ENCODE measurements at regions not wholly inside any gene's neighbourhood (a gene's known extent, or its start where the extent isn't known, plus 50 kb on each side); places are given as distances from the start of the nearest gene placed in this dataset.

DNA sequence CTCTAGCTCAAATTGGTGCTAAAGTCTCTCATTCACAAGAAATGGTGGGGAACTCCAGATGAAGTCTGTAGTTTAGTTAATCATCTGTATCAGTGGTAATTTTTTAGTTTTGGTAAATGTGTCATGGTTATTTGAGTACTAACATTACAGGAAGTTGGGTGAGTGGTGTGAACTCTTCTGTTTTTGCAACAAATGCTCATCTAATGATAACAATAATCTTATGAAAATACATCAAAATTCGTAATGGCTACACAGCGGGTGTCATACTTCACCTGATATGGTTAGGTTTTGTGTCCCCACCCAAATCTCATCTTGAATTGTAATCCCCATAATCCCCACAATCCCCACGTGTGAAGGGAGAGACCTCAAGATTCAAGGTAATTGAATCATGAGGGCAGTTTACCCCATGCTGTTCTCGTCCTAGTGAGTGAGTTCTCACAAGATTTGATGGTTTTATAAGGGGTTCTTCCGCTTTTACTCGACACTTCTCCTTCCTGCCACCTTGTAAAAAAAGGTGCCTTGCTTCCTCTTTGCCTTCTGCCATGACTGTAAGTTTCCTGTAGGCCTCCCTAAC, 209.3 kb upstream of the FOXN3 start:
- Histone ChIP-seq H3K4me2 (ENCODE audit: low read length) (no peak overlapping the region), H3K4me3 (ENCODE audit: low read length) (no peak overlapping the region), H3K9me2 (replicated peaks; ENCODE audit: control insufficient read depth, low read length) (no peaks in the 10 kb centered on the region), H3F3A (ENCODE audit: control insufficient read depth, insufficient read depth) (no peaks in the 10 kb centered on the region), H3K27ac (ENCODE audit: low read depth, low read length) (no peak overlapping the region), H3K79me2 (ENCODE audit: control insufficient read depth, low read length) (no peaks in the 10 kb centered on the region), H4K20me1 (ENCODE audit: control insufficient read depth, insufficient read depth, low read depth, low read length) (no peaks in the 10 kb centered on the region), H3K27me3 (ENCODE audit: control insufficient read depth, low read length) (no peaks in the 10 kb centered on the region), H3K4me1 (ENCODE audit: control insufficient read depth, low read length) (peaks cover 4% of the 10 kb centered on the region), H3K36me3 (ENCODE audit: control insufficient read depth, low read length) (no peaks in the 10 kb centered on the region), H3K9me3 (ENCODE audit: control insufficient read depth, insufficient read depth, low read length) (no peaks in the 10 kb centered on the region)
- TF ChIP-seq EZH2phosphoT487 (IDR thresholded peaks at IDR 0.05; ENCODE audit: borderline replicate concordance, low read length), result no peak
- TF ChIP-seq, protein P1, sequence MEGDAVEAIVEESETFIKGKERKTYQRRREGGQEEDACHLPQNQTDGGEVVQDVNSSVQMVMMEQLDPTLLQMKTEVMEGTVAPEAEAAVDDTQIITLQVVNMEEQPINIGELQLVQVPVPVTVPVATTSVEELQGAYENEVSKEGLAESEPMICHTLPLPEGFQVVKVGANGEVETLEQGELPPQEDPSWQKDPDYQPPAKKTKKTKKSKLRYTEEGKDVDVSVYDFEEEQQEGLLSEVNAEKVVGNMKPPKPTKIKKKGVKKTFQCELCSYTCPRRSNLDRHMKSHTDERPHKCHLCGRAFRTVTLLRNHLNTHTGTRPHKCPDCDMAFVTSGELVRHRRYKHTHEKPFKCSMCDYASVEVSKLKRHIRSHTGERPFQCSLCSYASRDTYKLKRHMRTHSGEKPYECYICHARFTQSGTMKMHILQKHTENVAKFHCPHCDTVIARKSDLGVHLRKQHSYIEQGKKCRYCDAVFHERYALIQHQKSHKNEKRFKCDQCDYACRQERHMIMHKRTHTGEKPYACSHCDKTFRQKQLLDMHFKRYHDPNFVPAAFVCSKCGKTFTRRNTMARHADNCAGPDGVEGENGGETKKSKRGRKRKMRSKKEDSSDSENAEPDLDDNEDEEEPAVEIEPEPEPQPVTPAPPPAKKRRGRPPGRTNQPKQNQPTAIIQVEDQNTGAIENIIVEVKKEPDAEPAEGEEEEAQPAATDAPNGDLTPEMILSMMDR (IDR thresholded peaks at IDR 0.05; ENCODE audit: low read depth, low read length, poor library complexity, severe bottlenecking), result no peak

DNA sequence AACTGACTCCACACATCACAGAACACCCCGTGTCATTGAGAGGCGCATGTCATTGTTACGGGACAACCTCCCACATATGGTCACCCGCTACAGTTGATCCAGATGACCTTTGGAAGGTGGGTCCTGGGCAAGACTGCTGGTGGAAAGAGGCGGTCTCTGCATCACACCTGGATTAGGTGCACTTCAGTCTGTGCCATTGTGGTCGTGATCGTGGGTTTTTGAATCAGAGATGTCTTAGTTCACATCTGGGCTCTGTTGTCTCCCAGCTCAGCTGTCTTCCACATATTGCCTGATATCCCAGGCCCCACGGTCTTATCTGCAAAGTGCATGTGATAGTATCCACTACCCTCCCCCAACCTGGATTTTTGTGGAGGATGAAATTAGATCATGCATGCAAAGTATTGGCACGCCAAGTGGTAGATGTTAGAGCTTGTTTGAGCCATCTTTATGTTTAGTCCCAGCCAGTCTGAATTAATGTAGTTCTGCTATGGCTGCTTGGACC, 208.7 kb upstream of the FOXN3 start:
- no peaks in the 10 kb centered on the region for H3K9me2 ChIP-seq (replicated peaks; ENCODE audit: control insufficient read depth, low read length)
- no peak overlapping the region for H3K4me2 ChIP-seq (ENCODE audit: low read length)
- no peaks in the 10 kb centered on the region for H3K79me2 ChIP-seq (ENCODE audit: control insufficient read depth, low read length)
- H3K27ac ChIP-seq (ENCODE audit: low read depth, low read length), result no peak overlapping the region
- no peaks in the 10 kb centered on the region for H4K20me1 ChIP-seq (ENCODE audit: control insufficient read depth, insufficient read depth, low read depth, low read length)
- H3K36me3 ChIP-seq (ENCODE audit: control insufficient read depth, low read length), result no peaks in the 10 kb centered on the region
- H3F3A ChIP-seq (ENCODE audit: control insufficient read depth, insufficient read depth), result no peaks in the 10 kb centered on the region
- no peak for TF ChIP-seq EZH2phosphoT487 (IDR thresholded peaks at IDR 0.05; ENCODE audit: borderline replicate concordance, low read length)
- TF ChIP-seq, protein P1 (IDR thresholded peaks at IDR 0.05; ENCODE audit: low read depth, low read length, poor library complexity, severe bottlenecking), result no peak
- H3K4me3 ChIP-seq (ENCODE audit: low read length), result no peak overlapping the region
- H3K4me1 ChIP-seq (ENCODE audit: control insufficient read depth, low read length), result peaks cover 8% of the 10 kb centered on the region
- no peaks in the 10 kb centered on the region for H3K27me3 ChIP-seq (ENCODE audit: control insufficient read depth, low read length)
- no peaks in the 10 kb centered on the region for H3K9me3 ChIP-seq (ENCODE audit: control insufficient read depth, insufficient read depth, low read length)

DNA sequence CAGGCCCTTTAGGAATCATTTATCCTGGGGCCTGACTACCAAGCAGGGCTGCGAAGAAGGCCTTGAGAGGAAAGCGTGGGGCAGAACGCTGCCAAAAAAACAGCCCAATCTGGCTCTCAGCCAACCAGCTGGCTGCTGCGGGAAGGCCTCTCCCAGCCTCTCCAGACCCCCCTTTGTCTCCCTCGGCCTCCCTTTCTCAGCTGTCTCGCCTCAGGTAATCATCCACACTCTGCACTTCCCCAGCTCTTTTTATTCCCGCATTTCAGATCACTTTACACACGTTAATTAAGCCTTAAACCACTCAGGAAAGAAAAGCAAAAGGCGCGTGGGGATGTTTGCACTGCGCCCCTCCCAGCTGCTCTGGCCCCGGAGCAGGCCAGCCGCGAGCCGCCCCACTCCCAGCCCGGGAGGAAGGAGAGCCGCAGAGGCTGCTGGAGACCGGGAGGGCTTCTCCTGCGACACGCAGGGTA, 208.2 kb upstream of the FOXN3 start:
- TF ChIP-seq, protein P1 (IDR thresholded peaks at IDR 0.05; ENCODE audit: low read depth, low read length, poor library complexity, severe bottlenecking), result no peak
- no peak for TF ChIP-seq EZH2phosphoT487 (IDR thresholded peaks at IDR 0.05; ENCODE audit: borderline replicate concordance, low read length)
- Histone ChIP-seq H3K4me3 (ENCODE audit: low read length) (no peak overlapping the region), H3K9me2 (replicated peaks; ENCODE audit: control insufficient read depth, low read length) (no peaks in the 10 kb centered on the region), H3K36me3 (ENCODE audit: control insufficient read depth, low read length) (no peaks in the 10 kb centered on the region), H3K27me3 (ENCODE audit: control insufficient read depth, low read length) (peaks cover 4% of the 10 kb centered on the region; the same call in 1 of the 2 replicates), H3K27ac (ENCODE audit: low read depth, low read length) (no peak overlapping the region), H3K9me3 (ENCODE audit: control insufficient read depth, insufficient read depth, low read length) (no peaks in the 10 kb centered on the region), H4K20me1 (ENCODE audit: control insufficient read depth, insufficient read depth, low read depth, low read length) (no peaks in the 10 kb centered on the region), H3K4me1 (ENCODE audit: control insufficient read depth, low read length) (peaks cover 8% of the 10 kb centered on the region), H3K4me2 (ENCODE audit: low read length) (no peak overlapping the region), H3K79me2 (ENCODE audit: control insufficient read depth, low read length) (no peaks in the 10 kb centered on the region), H3F3A (ENCODE audit: control insufficient read depth, insufficient read depth) (no peaks in the 10 kb centered on the region)

Measured in DOHH2 (cell line).